ENCODE measurements at regions not wholly inside any gene's neighbourhood (a gene's known extent, or its start where the extent isn't known, plus 50 kb on each side); places are given as distances from the start of the nearest gene placed in this dataset.

GRCh38 chr3:116870379-116870778 lies 160.8 kb downstream of the TUSC7 start (continued):
- TF ChIP-seq HMGXB4 (CRISPR knock-in tag; IDR thresholded peaks at IDR 0.05): no peak

- Histone ChIP-seq H3K79me2 (ENCODE audit: control insufficient read depth, insufficient read depth, low read length) (no peaks in the 10 kb centered on the region), H3K9me1 (ENCODE audit: control insufficient read depth, insufficient read depth, low read length) (no peaks in the 10 kb centered on the region), H3K36me3 (ENCODE audit: control insufficient read depth, insufficient read depth, low read length) (no peaks in the 10 kb centered on the region), H3K4me2 (ENCODE audit: insufficient read depth, low read length) (no peak overlapping the region), H2AFZ (ENCODE audit: low read depth, low read length) (no peak overlapping the region), H3K4me1 (replicated peaks in 1 of 2; ENCODE audit: control insufficient read depth in 2 of 2, insufficient read depth in 2 of 2, low read length in 2 of 2) (no peaks in the 10 kb centered on the region), H4K20me1 (replicated peaks; ENCODE audit: control insufficient read depth, insufficient read depth, low read length) (no peaks in the 10 kb centered on the region), H3K27me3 (ENCODE audit: control insufficient read depth in 2 of 2, insufficient read depth in 2 of 2, low read length in 2 of 2) (no peaks in the 10 kb centered on the region), H3K9ac (ENCODE audit: insufficient read depth in 1 of 2, low read depth in 2 of 2, low read length in 2 of 2) (no peak overlapping the region), H3K4me3 (no peak overlapping the region), H3K27ac (ENCODE audit: extremely low read depth, low read depth, low read length) (no peak overlapping the region), H3K9me3 (replicated peaks; ENCODE audit: control insufficient read depth, insufficient read depth, low read depth, low read length) (no peaks in the 10 kb centered on the region)
- WGBS (ENCODE audit: insufficient coverage, low coverage, missing lambda C conversion rate): 0% methylated on average over 1 of the region's 1 CpG
- in situ Hi-C loops (cut with MboI) (no loop called here), intact Hi-C loops (cut with micrococcal nuclease) (no loop called here)
- no peak for FAIRE-seq
- no peak for ATAC-seq
- POLR2A ChIA-PET: interaction anchor here (0.6 kb wide), 1 partner anchor 321 kb away, joined by 3 read pairs; no protein-coding TSS in a partner anchor
- CTCF ChIA-PET (ENCODE audit: low intra/inter-chr PET ratio): no interaction called here
- no TSS peak for BruUV-seq (replicated peaks)
- no peak for DNase-seq (ENCODE audit: extremely low read depth in 1 of 4, low spot score in 3 of 4)
- TF ChIP-seq NFATC3 (IDR thresholded peaks at IDR 0.05) (no peak), POLR2G (IDR thresholded peaks at IDR 0.05; ENCODE audit: low read depth, low read length) (no peak), CLOCK (CRISPR knock-in tag; IDR thresholded peaks at IDR 0.05; ENCODE audit: borderline replicate concordance) (no peak), ZNF507 (tag; conservative IDR thresholded peaks at IDR 0.05) (no peak), SMC3 (conservative IDR thresholded peaks at IDR 0.05; ENCODE audit: insufficient read depth, low read depth, low read length) (no peak), RBBP5 (IDR thresholded peaks at IDR 0.05; ENCODE audit: borderline replicate concordance, insufficient read depth, low read length, poor library complexity, severe bottlenecking) (no peak), FOXO4 (CRISPR knock-in tag; IDR thresholded peaks at IDR 0.05) (no peak), ZNF134 (CRISPR knock-in tag; conservative IDR thresholded peaks at IDR 0.05) (no peak), BCL6 (CRISPR knock-in tag; IDR thresholded peaks at IDR 0.05) (no peak), E2F8 (IDR thresholded peaks at IDR 0.05; ENCODE audit: low read depth, partially characterized antibody) (no peak)
These were observed 162.3 kb downstream of the TUSC7 start for GRCh38 chr3:116871905-116872304.

Measured in K562 (cell line).